WI38 (cell line): ENCODE measurements at regions not wholly inside any gene's neighbourhood (a gene's known extent, or its start where the extent isn't known, plus 50 kb on each side); places are given as distances from the start of the nearest gene placed in this dataset.

ENCODE experiments used
- H3K4me3 ChIP-seq: 2 replicates; pipeline ENCODE4 v1.5.1; 2011; ENCODE audit warnings: low read depth, mild to moderate bottlenecking, control low read depth, low read length
- CTCF ChIP-seq: IDR thresholded peaks from 2 replicates; pipeline ENCODE4 v1.5.1; 2012; ENCODE audit warnings: low read depth, mild to moderate bottlenecking, control low read depth, low read length

DNA sequence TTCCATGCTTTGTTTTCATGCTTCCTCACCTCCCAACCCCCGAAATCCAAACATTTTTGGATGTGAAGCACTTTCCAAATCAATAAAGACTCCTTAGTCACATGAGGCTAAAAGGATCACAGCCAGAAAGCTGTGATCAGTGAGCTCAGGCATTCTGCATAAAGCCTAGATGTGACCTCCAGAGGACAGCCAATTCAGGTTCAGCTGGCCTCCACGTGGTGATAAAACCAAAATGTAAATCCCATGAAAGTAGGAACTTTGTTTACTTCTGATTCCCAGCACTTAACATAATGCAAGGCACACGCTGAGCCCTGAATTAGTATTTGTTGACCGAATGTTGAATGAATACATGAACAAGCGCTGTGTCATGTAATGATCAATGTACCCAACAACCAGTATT is 249.5 kb upstream of the EOMES start:
- no peak for TF ChIP-seq CTCF
- no peak overlapping the region for H3K4me3 ChIP-seq

DNA sequence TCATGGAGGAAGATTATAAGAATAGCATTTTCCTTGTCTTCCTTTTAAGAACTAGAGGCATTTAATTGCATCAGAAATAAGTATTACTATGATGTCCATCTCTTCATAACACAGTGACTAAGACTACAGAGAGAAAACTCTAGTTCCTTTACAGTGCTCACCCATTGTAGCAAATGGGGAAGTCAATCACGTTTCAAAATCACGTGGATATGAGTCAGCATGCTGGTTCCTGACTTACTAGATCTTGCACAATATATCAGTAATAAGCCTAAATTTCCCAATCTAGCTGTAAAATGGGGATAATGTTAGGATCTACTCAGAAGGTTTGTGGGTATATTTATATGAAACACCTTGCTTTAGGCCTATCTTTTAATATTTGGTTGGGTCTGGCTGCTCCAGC is 254.8 kb upstream of the EOMES start:
- TF ChIP-seq CTCF = no peak
- H3K4me3 ChIP-seq = no peak overlapping the region

GRCh38 chr3:27978440-27978839 is 256.3 kb upstream of the EOMES start:
- no peak overlapping the region for H3K4me3 ChIP-seq

DNA sequence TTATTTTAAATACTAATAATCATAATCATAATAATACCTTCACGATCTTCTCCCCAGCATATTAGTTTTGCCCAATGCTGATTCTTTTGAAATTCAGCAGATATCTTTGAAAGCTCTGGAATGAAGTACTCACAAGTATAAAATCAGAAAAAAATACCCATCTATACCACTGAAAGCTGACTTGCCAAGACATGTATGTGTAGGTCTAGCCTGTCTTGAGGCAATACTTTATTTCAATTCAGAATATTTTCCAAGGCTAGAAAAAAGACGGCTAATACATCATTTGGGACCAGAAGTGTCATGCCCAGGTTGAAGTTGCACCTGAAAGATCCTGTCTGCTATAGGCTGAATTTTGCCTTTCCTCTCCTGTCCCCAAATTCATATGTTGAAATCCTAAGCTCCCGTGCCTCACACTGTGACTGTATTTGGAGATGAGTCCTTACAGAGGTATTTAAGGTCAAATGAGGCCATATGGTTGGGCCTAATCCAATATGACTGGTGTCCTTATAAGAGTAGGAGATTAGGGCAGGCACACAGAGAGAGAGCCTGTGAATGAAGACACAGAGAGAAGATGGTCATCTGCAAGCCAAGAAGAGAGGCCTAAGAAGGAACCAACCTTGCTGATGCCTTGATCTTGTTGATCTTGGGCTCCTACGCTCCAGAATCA is 255.9 kb upstream of the CMC1 start:
- H3K4me3 ChIP-seq = no peak overlapping the region
- TF ChIP-seq CTCF = no peak

More at GRCh38 chr3:27978440-27978839, 256.3 kb upstream of the EOMES start:
- TF ChIP-seq CTCF = no peak

- TF ChIP-seq CTCF = no peak
These were observed 255.1 kb upstream of the CMC1 start for GRCh38 chr3:27986234-27986879.

GRCh38 chr3:27990324-27990723 is 251.1 kb upstream of the CMC1 start:
- no peak for TF ChIP-seq CTCF

More at GRCh38 chr3:27986234-27986879, 255.1 kb upstream of the CMC1 start:
- H3K4me3 ChIP-seq = no peak overlapping the region

GRCh38 chr3:27990837-27991236 is 250.6 kb upstream of the CMC1 start:
- TF ChIP-seq CTCF = no peak
- no peak overlapping the region for H3K4me3 ChIP-seq

More at GRCh38 chr3:27990324-27990723, 251.1 kb upstream of the CMC1 start:
- H3K4me3 ChIP-seq = no peak overlapping the region
